ENCODE measurements at regions not wholly inside any gene's neighbourhood (a gene's known extent, or its start where the extent isn't known, plus 50 kb on each side); places are given as distances from the start of the nearest gene placed in this dataset.

GRCh38 chr11:62067741-62068140, 56.1 kb upstream of the INCENP start:
- DNase-seq (no peak), ATAC-seq (no peak)
- no peaks in the 10 kb centered on the region for H3K27me3 ChIP-seq
- H3K4me3 ChIP-seq: no peak overlapping the region
- H3K4me1 ChIP-seq: no peaks in the 10 kb centered on the region
- 81 to 85% methylated on average over 8 of the region's 8 CpGs for WGBS, 2 donors
- no peaks in the 10 kb centered on the region for H3K36me3 ChIP-seq (replicated peaks in 1 of 2; ENCODE audit: insufficient read depth in 1 of 2, low read depth in 2 of 2)
- H3K27ac ChIP-seq: no peak overlapping the region
- TF ChIP-seq CTCF (IDR thresholded peaks at IDR 0.05) (no peak), POLR2A (IDR thresholded peaks at IDR 0.05) (no peak)
- no peaks in the 10 kb centered on the region for H3K9me3 ChIP-seq
- intact Hi-C loops (cut with DNase I): no loop called here

GRCh38 chr11:62064221-62064620, 59.6 kb upstream of the INCENP start:
- 75 to 94% methylated on average over 1 to 2 of the region's 2 CpGs for WGBS, 2 donors
- Histone ChIP-seq H3K9me3 (no peaks in the 10 kb centered on the region), H3K27ac (no peak overlapping the region), H3K4me1 (no peaks in the 10 kb centered on the region), H3K27me3 (no peaks in the 10 kb centered on the region), H3K4me3 (no peak overlapping the region), H3K36me3 (replicated peaks in 1 of 2; ENCODE audit: insufficient read depth in 1 of 2, low read depth in 2 of 2) (no peaks in the 10 kb centered on the region)
- ATAC-seq: no peak
- DNase-seq: no peak
- TF ChIP-seq POLR2A (IDR thresholded peaks at IDR 0.05) (no peak), CTCF (IDR thresholded peaks at IDR 0.05) (no peak)
- intact Hi-C loops (cut with DNase I): no loop called here

GRCh38 chr11:62062223-62062861, 61.5 kb upstream of the INCENP start:
- no peaks in the 10 kb centered on the region for H3K9me3 ChIP-seq
- H3K4me3 ChIP-seq: no peak overlapping the region
- intact Hi-C loops (cut with DNase I): no loop called here
- no peaks in the 10 kb centered on the region for H3K36me3 ChIP-seq (replicated peaks in 1 of 2; ENCODE audit: insufficient read depth in 1 of 2, low read depth in 2 of 2)
- no peak for TF ChIP-seq CTCF (IDR thresholded peaks at IDR 0.05)
- TF ChIP-seq POLR2A (IDR thresholded peaks at IDR 0.05): no peak
- no peak overlapping the region for H3K27ac ChIP-seq
- H3K27me3 ChIP-seq: no peaks in the 10 kb centered on the region
- no peak for DNase-seq
- WGBS, 2 donors: 66 to 71% methylated on average over 4 of the region's 4 CpGs
- no peaks in the 10 kb centered on the region for H3K4me1 ChIP-seq
- ATAC-seq: no peak

GRCh38 chr11:62061356-62062222, 62.2 kb upstream of the INCENP start:
- Histone ChIP-seq H3K4me1 (no peaks in the 10 kb centered on the region), H3K9me3 (no peaks in the 10 kb centered on the region), H3K27me3 (no peaks in the 10 kb centered on the region), H3K27ac (no peak overlapping the region), H3K4me3 (no peak overlapping the region), H3K36me3 (replicated peaks in 1 of 2; ENCODE audit: insufficient read depth in 1 of 2, low read depth in 2 of 2) (no peaks in the 10 kb centered on the region)
- peak; percentile 29 to 46 (median 40) for DNase-seq
- TF ChIP-seq POLR2A (IDR thresholded peaks at IDR 0.05) (no peak), CTCF (IDR thresholded peaks at IDR 0.05) (peak in 6 of 7 experiments; percentile 19 to 78 (median 67))
- 45 to 51% methylated on average over 11 of the region's 11 CpGs for WGBS, 2 donors
- intact Hi-C loops (cut with DNase I): no loop called here
- ATAC-seq: peak; percentile 62

Data from body of pancreas (tissue), 4 donors.